ENCODE measurements at regions not wholly inside any gene's neighbourhood (a gene's known extent, or its start where the extent isn't known, plus 50 kb on each side); places are given as distances from the start of the nearest gene placed in this dataset.

- H3K4me3 ChIP-seq (ENCODE audit: extremely low read depth in 1 of 4, insufficient read depth in 2 of 4, low read depth in 3 of 4, low read length in 4 of 4): no peak overlapping the region
- no peak overlapping the region for H2BK20ac ChIP-seq (ENCODE audit: low read length)
- DNase-seq (ENCODE audit: low read depth in 1 of 2, low spot score in 2 of 2) (no peak), FAIRE-seq (no peak)
- ChIA-PET POLR2A (ENCODE audit: partially characterized antibody) (no interaction called here), CTCF (ENCODE audit: partially characterized antibody) (no interaction called here)
- H4K8ac ChIP-seq (ENCODE audit: extremely low read depth, insufficient read depth, low read length): no peak overlapping the region
- TF ChIP-seq PHF8 (conservative IDR thresholded peaks at IDR 0.05; ENCODE audit: low read depth, low read length): no peak
- no peak for TF ChIP-seq JUND (IDR thresholded peaks at IDR 0.05; ENCODE audit: low read length)
- TF ChIP-seq JUN (IDR thresholded peaks at IDR 0.05; ENCODE audit: low read depth, low read length): no peak
- TF ChIP-seq HDAC6 (IDR thresholded peaks at IDR 0.05; ENCODE audit: low read depth, low read length): no peak
- no peak for TF ChIP-seq SP4 (IDR thresholded peaks at IDR 0.05; ENCODE audit: low read length)
- TF ChIP-seq NANOG (IDR thresholded peaks at IDR 0.05; ENCODE audit: insufficient read depth, low read depth, low read length, poor library complexity, severe bottlenecking): no peak
- TF ChIP-seq ATF3 (IDR thresholded peaks at IDR 0.05; ENCODE audit: insufficient read depth, low read depth, low read length): no peak
- no peak for TF ChIP-seq GTF2F1 (IDR thresholded peaks at IDR 0.05; ENCODE audit: borderline replicate concordance, low read depth, low read length)
- no peak for TF ChIP-seq SRF (IDR thresholded peaks at IDR 0.05; ENCODE audit: low read depth, low read length)
- H3K18ac ChIP-seq (ENCODE audit: extremely low read depth, low read length): no peak overlapping the region
- H4K5ac ChIP-seq (ENCODE audit: insufficient read length, low read depth, low read length): no peak overlapping the region
- WGBS, 2 experiments (ENCODE audit: extremely low coverage in 1 of 2, insufficient coverage in 1 of 2, insufficient read length in 1 of 2, insufficient replicate concordance in 2 of 2, low coverage in 1 of 2, low lambda C conversion rate in 2 of 2, missing lambda C conversion rate in 1 of 2): 82% methylated on average over 4 of the region's 4 CpGs; no CpG with 5 or more reads in 1 of the 2 experiments
- H3K27ac ChIP-seq (ENCODE audit: low read depth, low read length): no peak overlapping the region
- H2AK5ac ChIP-seq (ENCODE audit: low read depth, low read length): no peak overlapping the region
- no peaks in the 10 kb centered on the region for H3K23me2 ChIP-seq (ENCODE audit: low read depth, low read length)
- H3K27me3 ChIP-seq (replicated peaks in 1 of 4; ENCODE audit: control insufficient read depth in 3 of 4, extremely low read depth in 1 of 4, insufficient read depth in 3 of 4, low read length in 3 of 4): no peaks in the 10 kb centered on the region
- H4K91ac ChIP-seq (replicated peaks; ENCODE audit: insufficient read length, low read length): no peak overlapping the region
- H3K79me2 ChIP-seq (ENCODE audit: control insufficient read depth in 1 of 2, insufficient read depth in 2 of 2, low read length in 2 of 2): no peaks in the 10 kb centered on the region
- H3K23ac ChIP-seq (ENCODE audit: insufficient read length): no peak overlapping the region
- H3K4me1 ChIP-seq (replicated peaks in 1 of 4; ENCODE audit: control insufficient read depth in 3 of 4, insufficient read depth in 4 of 4, low read length in 3 of 4): peaks cover 0 to 5% (median 4%) of the 10 kb centered on the region in 4 experiments; a peak in 4 of 7 replicates
- H3K36me3 ChIP-seq (ENCODE audit: control insufficient read depth in 2 of 4, insufficient read depth in 4 of 4, low read length in 3 of 4): no peaks in the 10 kb centered on the region
- H2AFZ ChIP-seq (ENCODE audit: low read length): no peak overlapping the region
- H3K14ac ChIP-seq (ENCODE audit: insufficient read length): no peak overlapping the region
- H3K9ac ChIP-seq (replicated peaks in 1 of 4; ENCODE audit: extremely low read depth in 1 of 4, low read depth in 3 of 4, low read length in 3 of 4): no peak overlapping the region
- H2BK5ac ChIP-seq (ENCODE audit: low read depth, low read length): no peak overlapping the region
- H3K4me2 ChIP-seq (ENCODE audit: insufficient read depth in 1 of 2, low read depth in 2 of 2, low read length in 2 of 2): no peak overlapping the region
- H2BK12ac ChIP-seq (ENCODE audit: low read depth, low read length): no peak overlapping the region
- no peaks in the 10 kb centered on the region for H4K20me1 ChIP-seq (replicated peaks in 1 of 2; ENCODE audit: control insufficient read depth in 1 of 2, insufficient read depth in 2 of 2, low read length in 2 of 2)
- no peak overlapping the region for H2BK15ac ChIP-seq (ENCODE audit: low read length)
- no peak overlapping the region for H3K4ac ChIP-seq (replicated peaks; ENCODE audit: insufficient read length, low read depth, low read length)
- no peaks in the 10 kb centered on the region for H3K9me3 ChIP-seq (ENCODE audit: insufficient read depth in 2 of 2, low read depth in 1 of 2, low read length in 1 of 2)
- no peak overlapping the region for H2BK120ac ChIP-seq (replicated peaks; ENCODE audit: low read depth, low read length)
- H3K79me1 ChIP-seq (ENCODE audit: low read depth, low read length): no peaks in the 10 kb centered on the region
- H3K56ac ChIP-seq (replicated peaks; ENCODE audit: insufficient read length, low read depth, low read length): no peak overlapping the region
Measured at GRCh38 chr2:131584940-131585339, 57.3 kb downstream of the CCDC74A start.
